GM18951 (cell line): ENCODE measurements at regions not wholly inside any gene's neighbourhood (a gene's known extent, or its start where the extent isn't known, plus 50 kb on each side); places are given as distances from the start of the nearest gene placed in this dataset.

Source experiments
- POLR2A ChIP-seq: IDR thresholded peaks from 4 replicates; pipeline ENCODE4 v1.6.1; 2011; ENCODE audit warnings: mild to moderate bottlenecking; ENCODE audit not compliant: insufficient read length, insufficient read depth; ENCODE audit errors: extremely low read depth
- in situ Hi-C: fragments of 300-500 bp; cut with MboI; formaldehyde crosslinking; loops from one replicate; pipeline ENCODE4 v1.12.0; 2022; ENCODE audit warnings: low sequenced_read_pairs, mixed read lengths, inconsistent platforms; ENCODE audit not compliant: unreplicated experiment

DNA sequence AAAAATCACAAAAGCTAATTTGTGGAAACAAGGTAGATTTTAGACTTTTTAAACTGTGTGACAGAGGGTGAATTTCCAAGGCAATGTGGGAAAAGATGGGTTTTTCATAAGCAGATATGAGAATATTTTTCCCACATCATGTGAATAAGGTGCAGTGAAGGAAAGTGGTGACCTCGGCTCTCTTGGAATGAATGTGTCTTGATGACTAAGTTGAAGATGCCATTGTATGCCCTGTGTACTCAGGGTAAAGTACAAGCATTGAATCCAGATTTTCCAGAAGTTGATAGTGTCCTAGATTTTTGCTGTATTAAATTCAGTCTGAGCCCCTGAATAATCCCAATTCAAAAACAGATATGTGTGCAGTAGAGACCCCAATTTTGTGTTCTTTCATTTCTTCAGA, 442.6 kb upstream of the ADGRL2 start:
- in situ Hi-C loops: no loop called here
- TF ChIP-seq POLR2A: no peak

GRCh38 chr1:81351864-81352263, 448.9 kb upstream of the ADGRL2 start:
- no peak for TF ChIP-seq POLR2A
- in situ Hi-C loops: no loop called here

- TF ChIP-seq POLR2A: no peak
- in situ Hi-C loops: no loop called here
Measured at GRCh38 chr1:81349194-81349965, 451.4 kb upstream of the ADGRL2 start.

- in situ Hi-C loops: no loop called here
- no peak for TF ChIP-seq POLR2A
Measured at GRCh38 chr1:81345110-81345509, 455.6 kb upstream of the ADGRL2 start.

DNA sequence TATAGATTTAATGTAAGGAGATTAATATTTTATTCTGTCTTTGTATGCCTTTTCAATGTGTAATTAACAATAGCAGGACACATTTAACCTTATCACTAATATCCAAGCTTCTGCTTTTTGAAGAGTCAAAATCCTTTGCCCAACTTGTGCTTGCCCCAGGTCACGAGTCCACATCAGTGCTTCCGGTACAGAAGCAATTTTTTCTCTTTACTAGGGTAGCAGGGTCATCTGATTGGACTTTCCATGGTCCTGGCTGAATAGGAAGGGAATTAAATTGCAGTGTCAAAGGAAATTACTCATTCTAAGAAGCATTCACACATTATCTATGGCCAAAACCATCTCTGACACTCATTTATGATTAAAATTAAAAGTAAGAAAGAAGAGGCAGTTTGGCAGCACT, 460.5 kb upstream of the ADGRL2 start:
- no peak for TF ChIP-seq POLR2A
- in situ Hi-C loops: no loop called here

GRCh38 chr1:81337226-81337625, 463.5 kb upstream of the ADGRL2 start:
- TF ChIP-seq POLR2A: no peak
- in situ Hi-C loops: no loop called here

DNA sequence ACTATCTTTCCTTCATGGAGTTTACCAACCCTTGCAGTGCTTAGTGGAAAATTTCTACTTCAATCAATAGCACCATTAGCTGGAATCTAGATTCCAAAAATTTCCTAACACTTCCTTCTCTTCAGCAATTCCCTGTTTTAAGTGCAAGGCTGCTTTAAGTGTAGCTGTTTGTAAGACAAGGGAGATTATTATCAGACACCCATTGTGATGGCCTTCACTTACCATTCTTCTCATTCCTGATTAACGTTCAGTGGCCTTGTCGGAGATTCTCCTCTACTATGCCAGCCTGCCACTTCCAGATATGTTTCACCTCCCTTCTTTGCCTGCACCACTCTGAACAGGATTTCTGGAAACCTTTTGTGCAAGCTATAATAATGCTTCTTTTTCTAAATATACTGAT, 464.9 kb upstream of the ADGRL2 start:
- no peak for TF ChIP-seq POLR2A

GRCh38 chr1:81330521-81330920, 470.2 kb upstream of the ADGRL2 start:
- in situ Hi-C loops: no loop called here
- TF ChIP-seq POLR2A: no peak

More for the DNA sequence above, 464.9 kb upstream of the ADGRL2 start:
- in situ Hi-C loops: no loop called here

GRCh38 chr1:81330111-81330510, 470.6 kb upstream of the ADGRL2 start:
- no peak for TF ChIP-seq POLR2A
- in situ Hi-C loops: no loop called here

DNA sequence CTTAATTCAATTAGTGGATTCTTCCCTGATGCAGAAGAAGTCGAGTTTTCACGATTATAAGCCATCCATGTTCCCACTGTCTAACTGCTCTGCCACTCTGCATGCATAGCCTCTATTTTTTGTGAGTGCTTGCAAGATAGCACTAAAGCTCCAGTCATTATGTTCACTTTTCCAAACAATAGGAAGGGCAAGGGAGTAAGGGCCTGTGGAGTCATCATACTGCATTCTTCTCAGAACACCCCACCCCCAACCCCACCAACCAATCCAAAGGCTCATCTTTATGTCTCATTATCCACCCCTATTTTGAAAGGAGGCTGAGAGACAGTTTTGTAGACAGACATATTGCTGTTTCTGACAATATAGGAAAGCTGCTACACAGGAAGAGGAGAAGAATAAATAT, 471.7 kb upstream of the ADGRL2 start:
- in situ Hi-C loops: no loop called here
- TF ChIP-seq POLR2A: no peak

DNA sequence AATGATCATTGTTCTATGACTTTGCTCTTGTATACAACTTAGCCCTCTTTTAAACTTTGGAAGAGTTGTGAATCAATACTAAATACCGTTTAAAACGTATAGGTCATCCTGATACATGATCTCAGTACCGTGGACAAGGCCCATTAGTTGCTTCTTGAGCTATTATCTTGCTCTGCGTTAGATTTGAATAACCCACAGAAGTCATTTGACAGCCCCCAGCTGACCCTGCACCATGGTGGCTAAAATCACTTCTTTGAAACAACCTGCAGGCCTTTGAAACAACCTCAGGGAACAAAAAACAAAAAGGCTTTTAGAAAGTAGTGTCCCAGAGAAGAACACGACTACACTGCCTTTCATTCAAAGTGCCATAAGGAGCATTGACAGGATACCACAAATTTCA, 473.0 kb upstream of the ADGRL2 start:
- no peak for TF ChIP-seq POLR2A
- in situ Hi-C loops: no loop called here

DNA sequence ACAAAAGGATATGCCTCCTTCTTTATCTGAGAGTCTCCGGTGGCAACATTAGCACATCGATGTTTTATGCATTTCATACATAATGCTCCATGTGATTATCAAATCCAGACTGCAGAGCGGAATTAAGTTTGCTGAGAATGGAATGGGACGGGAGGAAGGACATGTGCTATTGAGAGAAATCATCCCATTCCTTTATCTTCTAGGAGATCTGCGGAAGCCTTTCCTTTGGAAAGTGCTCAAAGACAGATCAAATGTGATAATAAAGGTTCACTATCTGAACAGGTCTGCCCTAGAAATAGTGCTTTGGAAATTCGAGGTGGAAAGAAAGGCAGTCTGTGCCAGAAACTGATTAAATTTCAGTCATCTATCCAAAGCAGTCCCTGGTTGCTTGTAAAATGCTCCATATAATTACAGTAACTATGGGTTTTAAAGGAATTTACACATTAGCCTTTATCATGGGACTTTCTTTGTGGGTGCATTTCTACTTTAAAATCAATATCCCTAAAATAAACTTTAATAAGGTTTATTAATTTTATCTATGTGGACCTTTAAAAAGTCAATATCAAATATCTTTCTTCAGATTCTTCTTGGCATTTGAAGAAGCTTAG, 473.5 kb upstream of the ADGRL2 start:
- TF ChIP-seq POLR2A: no peak
- in situ Hi-C loops: no loop called here

- in situ Hi-C loops: no loop called here
- no peak for TF ChIP-seq POLR2A
Measured at GRCh38 chr1:81326212-81326611, 474.5 kb upstream of the ADGRL2 start.

DNA sequence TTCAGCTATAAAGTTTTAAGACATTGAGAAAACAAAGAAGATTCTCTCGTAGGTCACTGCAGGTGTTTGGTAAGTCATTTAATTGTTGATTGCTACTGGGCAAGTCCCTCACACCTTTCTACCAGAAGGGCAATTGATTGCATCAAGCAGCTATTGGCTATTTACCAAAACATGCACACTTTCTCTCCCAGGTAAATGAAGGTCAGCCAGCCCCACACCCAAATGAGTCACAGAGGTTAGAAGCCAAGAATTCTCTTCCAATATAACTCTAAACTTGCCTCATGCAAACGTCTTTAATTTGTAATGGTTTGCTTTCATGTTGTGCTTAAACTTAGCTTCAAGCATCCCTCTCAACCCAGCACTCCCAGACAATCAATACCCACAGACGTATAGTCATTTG, 475.3 kb upstream of the ADGRL2 start:
- TF ChIP-seq POLR2A: no peak
- in situ Hi-C loops: no loop called here
